ENCODE measurements at regions not wholly inside any gene's neighbourhood (a gene's known extent, or its start where the extent isn't known, plus 50 kb on each side); places are given as distances from the start of the nearest gene placed in this dataset.
"Not testable (repeated sequence)": the region's sequence is repeated elsewhere in the genome, so short reads cannot be mapped to it uniquely, and the experiment has no call there.

- Histone ChIP-seq H3K4me3 (ENCODE audit: low read length) (no peak overlapping the region), H3K79me2 (ENCODE audit: low read length) (no peaks in the 10 kb centered on the region), H3K27me3 (ENCODE audit: low read depth, low read length) (no peaks in the 10 kb centered on the region), H3K9ac (ENCODE audit: low read length) (no peak overlapping the region), H3K9me3 (ENCODE audit: insufficient read depth, low read length) (no peaks in the 10 kb centered on the region), H3K4me2 (ENCODE audit: low read length) (no peak overlapping the region), H2AFZ (ENCODE audit: low read depth, low read length) (no peak overlapping the region), H3K27ac (ENCODE audit: low read length) (no peak overlapping the region), H3K36me3 (replicated peaks; ENCODE audit: low read depth, low read length) (no peaks in the 10 kb centered on the region), H3K4me1 (ENCODE audit: low read length) (no peaks in the 10 kb centered on the region), H4K20me1 (ENCODE audit: insufficient read depth, low read length) (no peaks in the 10 kb centered on the region)
- TF ChIP-seq CTCF (IDR thresholded peaks at IDR 0.05; ENCODE audit: low read depth, low read length) = no peak
- TF ChIP-seq EZH2phosphoT487 (IDR thresholded peaks at IDR 0.05; ENCODE audit: low read depth) = no peak
These were observed 88.7 kb upstream of the LUZP2 start for GRCh38 chr11:24408202-24408601.

- Histone ChIP-seq H3K27ac (ENCODE audit: low read length) (no peak overlapping the region), H3K4me2 (ENCODE audit: low read length) (no peak overlapping the region), H3K36me3 (replicated peaks; ENCODE audit: low read depth, low read length) (no peaks in the 10 kb centered on the region), H2AFZ (ENCODE audit: low read depth, low read length) (no peak overlapping the region), H3K79me2 (ENCODE audit: low read length) (no peaks in the 10 kb centered on the region), H3K9me3 (ENCODE audit: insufficient read depth, low read length) (no peaks in the 10 kb centered on the region), H3K9ac (ENCODE audit: low read length) (no peak overlapping the region), H4K20me1 (ENCODE audit: insufficient read depth, low read length) (no peaks in the 10 kb centered on the region), H3K4me1 (ENCODE audit: low read length) (no peaks in the 10 kb centered on the region), H3K27me3 (ENCODE audit: low read depth, low read length) (no peaks in the 10 kb centered on the region), H3K4me3 (ENCODE audit: low read length) (no peak overlapping the region)
- TF ChIP-seq EZH2phosphoT487 (IDR thresholded peaks at IDR 0.05; ENCODE audit: low read depth) (no peak), CTCF (IDR thresholded peaks at IDR 0.05; ENCODE audit: low read depth, low read length) (no peak)
These were observed 85.1 kb upstream of the LUZP2 start for GRCh38 chr11:24411791-24412190.

GRCh38 chr11:24412722-24413121, 84.1 kb upstream of the LUZP2 start:
- H3K4me3 ChIP-seq (ENCODE audit: low read length) = no peak overlapping the region
- H3K9ac ChIP-seq (ENCODE audit: low read length) = no peak overlapping the region
- no peaks in the 10 kb centered on the region for H3K9me3 ChIP-seq (ENCODE audit: insufficient read depth, low read length)
- no peak overlapping the region for H3K4me2 ChIP-seq (ENCODE audit: low read length)
- H3K4me1 ChIP-seq (ENCODE audit: low read length) = no peaks in the 10 kb centered on the region
- H3K79me2 ChIP-seq (ENCODE audit: low read length) = no peaks in the 10 kb centered on the region
- no peak overlapping the region for H2AFZ ChIP-seq (ENCODE audit: low read depth, low read length)
- H3K27ac ChIP-seq (ENCODE audit: low read length) = no peak overlapping the region
- no peaks in the 10 kb centered on the region for H4K20me1 ChIP-seq (ENCODE audit: insufficient read depth, low read length)
- TF ChIP-seq CTCF (IDR thresholded peaks at IDR 0.05; ENCODE audit: low read depth, low read length) (no peak), EZH2phosphoT487 (IDR thresholded peaks at IDR 0.05; ENCODE audit: low read depth) (no peak)
- no peaks in the 10 kb centered on the region for H3K27me3 ChIP-seq (ENCODE audit: low read depth, low read length)
- H3K36me3 ChIP-seq (replicated peaks; ENCODE audit: low read depth, low read length) = no peaks in the 10 kb centered on the region

GRCh38 chr11:24413391-24413790, 83.5 kb upstream of the LUZP2 start:
- H2AFZ ChIP-seq (ENCODE audit: low read depth, low read length) = no peak overlapping the region
- H3K36me3 ChIP-seq (replicated peaks; ENCODE audit: low read depth, low read length) = no peaks in the 10 kb centered on the region
- H3K9ac ChIP-seq (ENCODE audit: low read length) = no peak overlapping the region
- no peak overlapping the region for H3K4me3 ChIP-seq (ENCODE audit: low read length)
- H3K4me2 ChIP-seq (ENCODE audit: low read length) = no peak overlapping the region
- H4K20me1 ChIP-seq (ENCODE audit: insufficient read depth, low read length) = no peaks in the 10 kb centered on the region
- no peaks in the 10 kb centered on the region for H3K79me2 ChIP-seq (ENCODE audit: low read length)
- TF ChIP-seq CTCF (IDR thresholded peaks at IDR 0.05; ENCODE audit: low read depth, low read length) = no peak
- no peak for TF ChIP-seq EZH2phosphoT487 (IDR thresholded peaks at IDR 0.05; ENCODE audit: low read depth)
- no peaks in the 10 kb centered on the region for H3K4me1 ChIP-seq (ENCODE audit: low read length)
- no peaks in the 10 kb centered on the region for H3K9me3 ChIP-seq (ENCODE audit: insufficient read depth, low read length)
- H3K27ac ChIP-seq (ENCODE audit: low read length) = no peak overlapping the region
- H3K27me3 ChIP-seq (ENCODE audit: low read depth, low read length) = no peaks in the 10 kb centered on the region

- not testable (repeated sequence) for H3K9me3 ChIP-seq (ENCODE audit: insufficient read depth, low read length)
These were observed 80.8 kb upstream of the LUZP2 start for GRCh38 chr11:24415955-24416636.

More at GRCh38 chr11:24415955-24416636, 80.8 kb upstream of the LUZP2 start:
- not testable (repeated sequence) for H4K20me1 ChIP-seq (ENCODE audit: insufficient read depth, low read length); H3K4me2 ChIP-seq (ENCODE audit: low read length); H3K36me3 ChIP-seq (replicated peaks; ENCODE audit: low read depth, low read length); H3K27me3 ChIP-seq (ENCODE audit: low read depth, low read length); H2AFZ ChIP-seq (ENCODE audit: low read depth, low read length); H3K27ac ChIP-seq (ENCODE audit: low read length); H3K9ac ChIP-seq (ENCODE audit: low read length); H3K4me3 ChIP-seq (ENCODE audit: low read length); H3K4me1 ChIP-seq (ENCODE audit: low read length); H3K79me2 ChIP-seq (ENCODE audit: low read length)
